Adrenal gland (tissue), 5 donors: ENCODE measurements at regions not wholly inside any gene's neighbourhood (a gene's known extent, or its start where the extent isn't known, plus 50 kb on each side); places are given as distances from the start of the nearest gene placed in this dataset.

Source experiments
- CTCF ChIP-seq, 6 experiments: fragments of 450-650 bp in 4 of 6; fragments of 200-600 bp in 2 of 6; sonication (generic) in 1 of 6; IDR thresholded peaks; 1 replicate in 5 of 6; 2 replicates in 1 of 6; pipeline versions ENCODE4 v1.5.1 to v1.8.0; 2016 to 2021; ENCODE audit warnings: antibody characterized with exemption in 6 of 6, mild to moderate bottlenecking in 2 of 6, moderate library complexity in 1 of 6
- POLR2A ChIP-seq, 2 donors: fragments of 450-650 bp; IDR thresholded peaks; one replicate each; pipeline ENCODE4 v1.6.1; 2017; ENCODE audit warnings: antibody characterized with exemption in 2 of 2, mild to moderate bottlenecking in 2 of 2, moderate library complexity in 1 of 2
- donor health status: DM: no; HTN: no; CAD: no.

- TF ChIP-seq CTCF (IDR thresholded peaks at IDR 0.05) (no peak), POLR2A (IDR thresholded peaks at IDR 0.05) (no peak)
Observed at GRCh38 chrX:39714471-39714870, 383.3 kb downstream of the BCOR start.
